ENCODE measurements at regions not wholly inside any gene's neighbourhood (a gene's known extent, or its start where the extent isn't known, plus 50 kb on each side); places are given as distances from the start of the nearest gene placed in this dataset.

DNA sequence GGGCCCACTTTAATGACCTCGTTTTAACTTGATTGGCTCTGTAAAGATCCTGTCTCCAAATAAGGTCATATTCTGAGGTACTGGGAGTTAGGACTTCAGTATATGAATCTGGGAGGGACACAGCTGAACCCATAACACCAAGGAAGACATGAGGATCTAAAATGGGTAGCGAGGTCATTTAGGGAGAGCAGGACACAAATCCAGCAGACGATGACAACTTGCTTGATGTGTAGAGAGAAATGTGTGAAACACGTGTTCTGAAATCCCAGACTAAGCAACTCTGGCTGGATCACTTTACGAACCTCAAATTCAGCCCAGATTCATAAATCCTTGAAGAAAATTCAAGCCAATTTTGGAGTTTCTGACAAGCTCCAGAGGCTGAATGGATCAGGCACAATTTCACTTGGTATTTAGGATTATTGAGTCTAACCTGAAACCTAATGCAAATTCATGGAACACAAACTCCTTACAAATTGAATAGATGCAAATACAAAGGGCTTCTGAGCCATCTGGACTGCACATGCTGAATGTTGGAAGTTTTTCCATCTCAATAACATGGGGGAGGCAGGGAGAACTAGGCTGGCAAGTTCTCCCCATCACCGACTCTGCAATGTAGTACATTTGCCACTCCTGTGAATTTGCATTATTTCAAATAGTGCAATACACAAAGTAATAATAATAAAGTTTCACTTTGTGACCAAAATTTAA lies 74.0 kb upstream of the SLC30A5 start:
- no peak for DNase-seq (ENCODE audit: low spot score)

DNA sequence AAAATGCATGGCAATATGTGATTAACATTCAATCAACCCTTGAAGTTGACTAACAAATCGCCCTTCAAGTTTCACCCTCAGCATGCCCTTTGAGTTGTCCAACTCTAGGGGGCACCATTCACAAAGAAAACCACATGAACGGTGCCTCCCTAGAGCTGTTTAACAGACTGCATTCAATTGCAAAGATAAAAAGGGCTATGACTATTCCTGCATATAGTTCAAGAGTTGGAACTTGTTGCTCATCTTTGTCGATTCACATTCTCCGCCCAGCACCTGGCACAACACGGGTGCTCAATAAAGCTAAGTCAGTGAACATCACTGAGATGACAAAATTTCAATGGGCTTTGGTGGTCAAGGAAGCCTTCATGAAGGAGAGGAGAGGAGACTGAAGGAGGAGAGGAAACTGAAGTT lies 69.6 kb upstream of the SLC30A5 start:
- DNase-seq (ENCODE audit: low spot score): peak; percentile 30

GRCh38 chr5:69029292-69029691 lies 64.5 kb upstream of the SLC30A5 start:
- DNase-seq (ENCODE audit: low spot score): no peak

DNA sequence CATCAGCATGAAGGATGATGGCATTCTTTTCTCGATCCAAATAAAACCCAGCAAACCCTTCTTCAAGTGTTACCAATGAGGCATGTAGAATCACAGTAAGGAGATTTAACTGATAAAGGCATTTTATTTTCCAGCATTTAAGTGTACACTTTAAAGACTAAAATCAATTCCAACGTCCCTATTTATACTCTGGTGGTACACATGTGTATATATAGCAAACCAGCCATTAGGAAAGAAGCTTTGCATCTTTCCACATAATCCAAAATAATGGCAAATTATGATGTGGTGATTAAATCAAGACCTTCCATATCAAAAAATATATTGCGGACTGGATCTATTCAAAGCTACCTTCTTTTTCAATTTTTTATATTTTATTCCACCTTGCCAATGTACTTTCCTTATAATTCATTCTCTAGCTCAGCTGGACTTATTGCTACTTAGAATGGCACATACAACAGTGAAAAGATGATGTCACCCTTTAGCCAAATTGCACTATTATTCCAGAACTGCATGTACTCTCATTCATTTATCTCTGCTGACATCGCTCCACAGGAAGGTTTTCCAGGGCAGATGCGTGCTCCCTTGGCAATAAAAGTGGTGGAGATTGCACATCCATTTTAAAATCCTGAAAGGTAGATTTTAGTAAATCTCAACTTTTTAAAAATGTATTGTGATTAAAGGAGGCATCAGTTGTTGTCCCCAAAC lies 63.3 kb upstream of the SLC30A5 start:
- DNase-seq (ENCODE audit: low spot score): no peak

- no peak for DNase-seq (ENCODE audit: low spot score)
Observed at GRCh38 chr5:69032009-69032408, 61.8 kb upstream of the SLC30A5 start.

DNA sequence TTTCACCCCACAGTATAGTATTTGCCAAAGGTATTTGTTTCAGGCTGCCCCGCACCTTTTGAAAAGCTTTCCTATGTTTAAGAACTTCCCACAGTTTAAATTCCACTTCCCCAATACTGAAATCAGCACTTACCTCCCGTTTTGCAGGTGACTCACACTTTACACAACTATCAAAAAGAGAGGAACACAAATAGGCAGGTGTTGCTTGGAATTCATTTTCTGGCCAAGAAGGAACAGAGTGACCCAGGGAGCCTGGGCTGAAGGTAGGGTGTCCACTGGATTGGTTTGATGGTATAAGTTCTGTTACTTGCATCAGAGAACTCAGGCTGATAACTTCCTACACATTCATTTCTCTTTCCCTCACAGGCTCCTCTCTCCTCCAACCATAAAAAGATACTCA lies 60.1 kb upstream of the SLC30A5 start:
- no peak for DNase-seq (ENCODE audit: low spot score)

DNA sequence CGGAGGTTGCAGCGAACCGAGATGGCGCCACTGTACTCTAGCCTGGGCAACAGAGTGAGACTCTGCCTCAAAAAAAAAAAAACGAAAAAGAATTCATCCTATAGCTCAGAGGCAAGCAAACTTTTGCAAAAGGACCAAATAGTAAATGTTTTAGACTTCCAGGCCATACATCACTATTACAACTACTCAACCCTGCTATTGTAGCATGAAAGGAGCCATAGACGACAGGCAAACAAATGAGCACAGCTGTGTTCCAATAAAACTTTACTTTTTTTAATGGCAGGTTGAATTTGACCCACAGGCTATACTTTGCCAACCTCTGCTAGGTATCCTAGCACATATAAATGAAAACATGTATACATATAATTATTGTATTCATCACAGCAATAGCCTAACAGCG lies 58.9 kb upstream of the SLC30A5 start:
- no peak for DNase-seq (ENCODE audit: low spot score)

GRCh38 chr5:69035665-69036064 lies 58.1 kb upstream of the SLC30A5 start:
- no peak for DNase-seq (ENCODE audit: low spot score)

DNA sequence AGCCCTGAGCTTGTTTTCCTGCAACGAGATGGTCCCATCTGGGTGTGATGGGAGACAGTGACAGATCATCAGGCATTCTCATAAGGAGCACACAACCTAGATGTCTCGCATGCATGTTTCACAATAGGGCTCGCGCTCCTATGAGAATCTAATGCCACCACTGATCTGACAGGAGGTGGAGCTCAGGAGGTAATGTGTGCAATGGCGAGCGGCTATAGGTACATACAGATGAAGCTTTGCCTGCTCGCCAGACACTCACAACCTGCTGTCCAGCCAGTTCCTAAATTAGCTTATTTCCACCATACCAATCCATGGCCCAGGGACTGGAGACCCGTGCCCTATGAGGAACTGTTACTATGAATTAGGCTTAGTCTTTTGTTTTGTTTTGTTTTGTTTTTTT lies 55.3 kb upstream of the SLC30A5 start:
- DNase-seq (ENCODE audit: low spot score): no peak

- DNase-seq (ENCODE audit: low spot score): no peak
Observed at GRCh38 chr5:69039829-69040228, 54.0 kb upstream of the SLC30A5 start.

DNA sequence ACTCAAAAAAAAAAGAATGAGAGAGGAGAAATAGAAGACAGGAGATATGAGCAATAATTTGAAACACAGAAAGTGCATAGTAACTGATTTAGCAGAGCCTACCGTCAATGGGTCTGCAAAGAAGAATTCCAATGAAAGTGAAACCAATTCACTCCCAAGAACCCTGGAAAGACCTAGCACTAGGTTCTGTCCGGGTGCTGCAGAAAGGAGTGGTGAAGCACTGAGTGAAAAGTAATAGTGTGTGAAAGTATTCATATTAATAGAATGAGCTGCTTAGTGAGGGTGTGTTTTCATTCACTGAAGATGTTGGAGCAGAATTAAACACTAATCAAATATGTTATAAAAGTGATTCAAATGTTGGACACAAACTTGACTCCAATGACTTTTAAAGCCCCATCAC lies 51.3 kb upstream of the SLC30A5 start:
- DNase-seq (ENCODE audit: low spot score): no peak

GRCh38 chr5:69042915-69043654 lies 50.7 kb upstream of the SLC30A5 start:
- DNase-seq (ENCODE audit: low spot score): peak; percentile 92

DNA sequence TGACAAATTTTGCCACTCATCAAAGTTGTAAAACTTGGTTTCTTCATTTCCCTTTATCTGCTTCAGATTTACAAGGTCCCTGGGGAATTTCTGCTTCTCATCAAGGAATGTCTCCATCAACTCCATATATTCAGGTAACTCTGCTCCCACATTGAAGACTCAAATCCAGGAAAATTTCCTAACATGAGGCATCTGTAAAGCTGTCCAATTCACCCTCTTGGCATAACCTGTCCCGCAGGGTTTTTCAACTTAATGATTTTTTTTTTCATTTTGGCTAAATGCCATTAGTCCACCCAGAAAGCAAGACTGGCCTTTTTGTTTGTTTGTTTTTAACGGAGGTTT lies 50.2 kb upstream of the SLC30A5 start:
- DNase-seq (ENCODE audit: low spot score): no peak

Measured in A172 (cell line).